ENCODE measurements at regions not wholly inside any gene's neighbourhood (a gene's known extent, or its start where the extent isn't known, plus 50 kb on each side); places are given as distances from the start of the nearest gene placed in this dataset.

DNA sequence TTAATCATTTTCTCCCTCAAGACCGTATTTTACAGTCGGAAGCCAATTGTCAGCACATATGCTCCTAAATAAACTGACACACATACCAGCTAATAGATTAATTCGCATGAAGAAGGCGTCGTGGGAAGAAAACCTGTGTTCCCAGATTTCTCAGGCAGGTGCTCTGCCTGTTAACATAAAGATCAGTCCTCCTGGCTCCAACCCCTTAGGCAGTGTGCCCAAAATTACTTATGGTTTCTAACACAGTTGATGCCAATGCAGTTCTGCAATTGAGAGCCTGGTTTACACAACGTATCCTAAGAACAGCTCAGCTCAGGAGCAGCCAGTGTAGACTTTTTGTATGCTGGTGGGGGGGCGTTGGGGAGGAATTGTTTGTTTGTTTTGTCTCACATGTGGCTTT is 208.3 kb downstream of the ENC1 start:
- H3K9me3 Mint-ChIP-seq (ENCODE audit: low read depth) = peaks cover 5% of the 10 kb centered on the region
- H3K27me3 Mint-ChIP-seq = peaks cover 3% of the 10 kb centered on the region
- TF ChIP-seq, protein P1, sequence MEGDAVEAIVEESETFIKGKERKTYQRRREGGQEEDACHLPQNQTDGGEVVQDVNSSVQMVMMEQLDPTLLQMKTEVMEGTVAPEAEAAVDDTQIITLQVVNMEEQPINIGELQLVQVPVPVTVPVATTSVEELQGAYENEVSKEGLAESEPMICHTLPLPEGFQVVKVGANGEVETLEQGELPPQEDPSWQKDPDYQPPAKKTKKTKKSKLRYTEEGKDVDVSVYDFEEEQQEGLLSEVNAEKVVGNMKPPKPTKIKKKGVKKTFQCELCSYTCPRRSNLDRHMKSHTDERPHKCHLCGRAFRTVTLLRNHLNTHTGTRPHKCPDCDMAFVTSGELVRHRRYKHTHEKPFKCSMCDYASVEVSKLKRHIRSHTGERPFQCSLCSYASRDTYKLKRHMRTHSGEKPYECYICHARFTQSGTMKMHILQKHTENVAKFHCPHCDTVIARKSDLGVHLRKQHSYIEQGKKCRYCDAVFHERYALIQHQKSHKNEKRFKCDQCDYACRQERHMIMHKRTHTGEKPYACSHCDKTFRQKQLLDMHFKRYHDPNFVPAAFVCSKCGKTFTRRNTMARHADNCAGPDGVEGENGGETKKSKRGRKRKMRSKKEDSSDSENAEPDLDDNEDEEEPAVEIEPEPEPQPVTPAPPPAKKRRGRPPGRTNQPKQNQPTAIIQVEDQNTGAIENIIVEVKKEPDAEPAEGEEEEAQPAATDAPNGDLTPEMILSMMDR (IDR thresholded peaks at IDR 0.05; ENCODE audit: unreplicated experiment) = no peak
- DNase-seq (ENCODE audit: low spot score, unreplicated experiment) = no peak
- no peak overlapping the region for H3K4me3 Mint-ChIP-seq (ENCODE audit: low read depth)
- H3K4me1 Mint-ChIP-seq (ENCODE audit: low read depth) = peaks cover 8% of the 10 kb centered on the region
- no peak overlapping the region for H3K27ac Mint-ChIP-seq
- H3K36me3 Mint-ChIP-seq (ENCODE audit: insufficient read depth) = no peaks in the 10 kb centered on the region

DNA sequence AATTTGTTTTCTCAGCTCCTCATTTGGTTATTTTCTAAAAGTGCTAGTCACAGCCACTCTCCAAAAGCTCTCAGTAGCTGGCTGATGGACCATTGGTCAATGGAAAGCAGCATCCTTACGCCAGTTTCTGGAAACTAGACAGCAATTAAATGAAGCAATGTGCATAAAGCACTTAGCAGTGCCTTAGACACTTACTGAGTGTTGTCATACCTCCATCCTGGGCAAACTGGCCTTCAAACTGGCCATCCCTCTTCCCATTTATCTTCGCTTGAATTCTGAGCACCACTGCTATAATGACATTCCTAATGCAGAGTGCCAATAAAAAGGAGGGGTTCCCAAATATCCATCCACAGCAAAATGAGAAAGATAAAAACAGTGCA is 209.2 kb downstream of the ENC1 start:
- TF ChIP-seq, protein P1 (IDR thresholded peaks at IDR 0.05; ENCODE audit: unreplicated experiment) = no peak
- Mint-ChIP-seq H3K27me3 (peaks cover 3% of the 10 kb centered on the region), H3K4me1 (ENCODE audit: low read depth) (peaks cover 8% of the 10 kb centered on the region), H3K27ac (no peak overlapping the region), H3K4me3 (ENCODE audit: low read depth) (no peak overlapping the region), H3K36me3 (ENCODE audit: insufficient read depth) (no peaks in the 10 kb centered on the region), H3K9me3 (ENCODE audit: low read depth) (peaks cover 5% of the 10 kb centered on the region)
- DNase-seq (ENCODE audit: low spot score, unreplicated experiment) = no peak

DNA sequence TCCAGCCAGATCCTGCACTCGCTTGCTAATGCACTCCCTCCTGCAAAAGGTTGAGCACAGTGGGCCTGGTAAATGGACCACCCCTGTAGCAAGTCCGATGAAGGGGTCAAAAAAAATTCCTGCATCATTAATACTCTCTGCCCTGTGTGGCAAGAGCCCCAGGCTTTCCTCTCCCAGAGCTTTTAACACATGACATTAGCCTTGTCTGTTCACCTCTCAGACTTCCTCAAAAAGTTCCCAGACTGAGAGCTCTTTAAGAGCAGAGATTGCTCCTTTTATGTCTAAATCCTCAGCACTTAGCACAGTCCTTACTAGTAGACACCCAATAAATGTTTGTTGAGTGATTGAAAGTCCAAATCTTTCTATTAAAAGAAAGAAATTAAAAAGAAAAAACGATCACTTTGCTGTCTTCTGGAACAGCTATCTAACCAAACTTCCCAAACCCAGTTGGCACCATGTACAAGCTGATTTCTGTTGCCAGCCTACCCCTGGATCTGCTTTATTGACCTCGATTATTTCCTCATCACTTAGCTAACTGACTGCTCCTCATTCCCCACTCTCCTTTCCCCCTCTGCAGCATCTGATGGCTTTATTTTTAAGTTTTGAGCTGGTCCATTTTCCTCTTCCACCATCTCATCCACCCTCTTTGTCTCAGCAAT is 209.8 kb downstream of the ENC1 start:
- Mint-ChIP-seq H3K27ac (no peak overlapping the region), H3K4me1 (ENCODE audit: low read depth) (peaks cover 8% of the 10 kb centered on the region), H3K9me3 (ENCODE audit: low read depth) (peaks cover 5% of the 10 kb centered on the region), H3K27me3 (peaks cover 3% of the 10 kb centered on the region), H3K4me3 (ENCODE audit: low read depth) (no peak overlapping the region), H3K36me3 (ENCODE audit: insufficient read depth) (no peaks in the 10 kb centered on the region)
- TF ChIP-seq, protein P1 (IDR thresholded peaks at IDR 0.05; ENCODE audit: unreplicated experiment) = no peak
- no peak for DNase-seq (ENCODE audit: low spot score, unreplicated experiment)

DNA sequence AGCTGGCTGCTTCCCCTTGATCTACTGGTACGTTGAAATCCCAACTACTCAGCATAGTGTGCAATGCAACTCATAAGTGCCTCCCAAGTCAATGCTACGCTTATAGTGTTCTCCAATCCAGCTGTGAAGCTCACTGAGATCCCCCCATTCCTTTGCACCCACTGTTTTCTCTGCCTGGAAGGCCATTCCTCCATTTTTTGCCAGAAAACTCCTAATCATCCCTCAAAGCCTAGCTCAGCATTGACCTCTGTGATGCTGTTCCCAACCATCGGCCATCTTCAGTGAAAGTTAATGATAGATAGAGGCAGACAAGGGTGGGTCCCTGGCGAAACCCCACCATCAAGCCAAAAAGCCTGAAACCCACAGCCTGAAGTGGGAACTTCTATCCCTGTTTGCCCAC is 211.0 kb downstream of the ENC1 start:
- Mint-ChIP-seq H3K36me3 (ENCODE audit: insufficient read depth) (no peaks in the 10 kb centered on the region), H3K4me1 (ENCODE audit: low read depth) (peaks cover 8% of the 10 kb centered on the region), H3K4me3 (ENCODE audit: low read depth) (no peak overlapping the region), H3K27ac (no peak overlapping the region), H3K9me3 (ENCODE audit: low read depth) (peaks cover 5% of the 10 kb centered on the region), H3K27me3 (peaks cover 3% of the 10 kb centered on the region)
- TF ChIP-seq, protein P1 (IDR thresholded peaks at IDR 0.05; ENCODE audit: unreplicated experiment) = no peak
- DNase-seq (ENCODE audit: low spot score, unreplicated experiment) = no peak

DNA sequence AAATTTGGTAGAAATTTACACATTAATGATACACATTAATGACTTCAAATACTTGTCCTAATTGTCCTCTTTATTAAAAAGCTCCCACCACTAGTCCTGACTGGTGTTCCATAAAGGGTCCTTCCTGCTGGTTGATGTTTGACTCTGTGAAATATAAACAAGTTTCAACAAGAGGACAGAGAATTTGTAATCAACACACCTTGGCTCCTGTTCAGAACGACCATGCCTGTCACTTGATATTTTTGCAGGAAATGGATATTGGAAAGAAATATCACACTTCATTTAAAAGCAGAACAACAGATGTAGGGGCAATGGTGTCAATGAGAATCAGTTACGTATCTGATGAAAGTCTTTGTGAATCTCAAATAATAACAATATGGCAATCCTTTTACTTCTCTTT is 211.7 kb downstream of the ENC1 start:
- Mint-ChIP-seq H3K4me1 (ENCODE audit: low read depth) (peaks cover 7% of the 10 kb centered on the region), H3K4me3 (ENCODE audit: low read depth) (no peak overlapping the region), H3K27me3 (peaks cover 3% of the 10 kb centered on the region), H3K36me3 (ENCODE audit: insufficient read depth) (no peaks in the 10 kb centered on the region), H3K27ac (no peak overlapping the region), H3K9me3 (ENCODE audit: low read depth) (peaks cover 5% of the 10 kb centered on the region)
- no peak for DNase-seq (ENCODE audit: low spot score, unreplicated experiment)
- TF ChIP-seq, protein P1 (IDR thresholded peaks at IDR 0.05; ENCODE audit: unreplicated experiment) = no peak
